Middle frontal gyrus (tissue), 1 donor: ENCODE measurements at regions not wholly inside any gene's neighbourhood (a gene's known extent, or its start where the extent isn't known, plus 50 kb on each side); places are given as distances from the start of the nearest gene placed in this dataset.

Source experiments
- DNase-seq: peaks from one replicate; pipeline ENCODE4 v3.0.0-alpha.2; 2015; ENCODE audit warnings: low spot score; ENCODE audit errors: extremely low spot score

DNA sequence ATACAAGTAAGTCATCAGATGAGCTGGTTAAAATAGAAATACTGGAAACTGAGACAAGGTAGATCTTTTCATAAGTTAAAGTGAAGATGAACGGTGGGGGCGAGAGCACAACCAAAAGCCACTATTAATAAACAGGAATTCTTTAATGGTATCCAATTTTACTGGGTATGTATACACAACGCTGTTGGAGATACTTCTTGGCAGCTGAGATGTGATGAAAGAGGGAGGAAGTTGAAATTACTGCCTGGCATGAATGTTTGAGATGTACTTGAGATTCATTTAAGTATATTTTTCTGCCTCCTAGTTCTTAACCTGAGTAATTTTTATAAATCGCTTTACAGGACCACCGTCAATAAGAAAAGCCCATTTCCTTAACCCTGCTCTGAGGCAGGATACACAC is 110.0 kb upstream of the ZRANB2 start:
- DNase-seq: no peak

GRCh38 chr1:71184410-71184809 is 103.6 kb upstream of the ZRANB2 start:
- DNase-seq: no peak

GRCh38 chr1:71179997-71180396 is 99.2 kb upstream of the ZRANB2 start:
- DNase-seq: no peak

GRCh38 chr1:71170925-71171324 is 90.1 kb upstream of the ZRANB2 start:
- no peak for DNase-seq

DNA sequence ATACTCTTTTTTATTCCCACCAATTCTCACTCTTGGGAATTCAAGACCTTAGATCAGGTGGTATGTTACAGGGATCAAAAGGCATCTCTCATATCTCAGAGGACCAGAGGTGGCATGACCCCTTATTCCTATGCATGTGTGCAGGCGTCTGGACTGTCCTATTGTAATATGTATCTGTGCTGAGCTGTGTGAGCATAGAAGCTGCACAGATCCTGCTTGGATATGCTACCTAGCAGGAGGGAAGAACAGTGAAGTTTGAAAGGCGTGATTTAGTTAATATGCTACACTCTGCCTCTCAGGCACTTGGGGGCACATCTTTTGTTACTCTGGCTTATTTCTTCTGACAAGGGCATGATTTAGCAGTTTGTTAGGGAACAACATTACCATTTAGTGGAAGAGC is 86.7 kb upstream of the ZRANB2 start:
- DNase-seq: no peak

DNA sequence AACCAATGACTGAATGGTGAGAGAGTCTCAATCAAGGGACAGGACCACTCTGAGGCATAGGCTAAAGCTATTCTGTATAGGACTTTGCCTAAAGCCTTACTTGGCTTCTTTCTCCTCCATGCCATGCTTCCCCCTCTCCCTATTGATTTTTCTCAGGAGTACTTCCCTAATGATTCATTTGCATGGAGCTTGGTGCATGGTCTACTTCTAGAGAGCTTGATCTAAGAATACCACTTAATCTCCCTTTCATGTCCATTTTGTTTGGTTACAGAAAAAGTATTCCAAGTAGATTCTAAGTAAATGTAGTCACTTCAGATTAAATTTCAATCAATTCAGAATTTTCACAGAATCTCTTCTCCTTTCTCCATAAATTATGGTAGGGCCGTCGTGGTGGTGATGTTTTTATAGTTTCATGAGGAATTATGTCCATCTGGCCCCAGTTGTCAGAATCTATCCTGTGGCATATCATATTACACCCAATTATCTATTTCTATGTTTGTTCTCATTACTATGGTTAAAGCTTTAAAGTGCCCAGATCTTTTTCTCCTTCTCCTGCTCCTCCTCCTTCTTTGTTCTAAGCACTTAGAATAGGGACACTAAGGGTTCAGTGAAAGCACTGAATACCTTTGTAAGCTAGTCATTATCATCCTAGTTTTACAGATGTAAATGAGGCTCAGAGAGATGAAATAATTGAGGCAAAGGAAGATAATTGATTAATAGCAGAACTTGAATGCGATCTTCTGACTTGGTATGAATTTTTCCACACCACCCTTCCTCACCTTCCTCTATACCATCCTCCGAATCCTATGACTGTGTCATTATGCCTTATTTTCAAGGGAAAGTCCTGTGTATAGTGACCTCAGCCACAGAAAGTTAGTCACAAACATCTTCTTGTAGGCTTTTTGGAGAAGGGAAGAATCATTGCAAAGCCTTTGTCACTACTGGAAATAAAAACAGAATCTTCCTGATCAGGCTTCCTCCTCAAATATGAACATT is 85.6 kb upstream of the ZRANB2 start:
- no peak for DNase-seq

- DNase-seq: no peak
These were observed 76.9 kb upstream of the ZRANB2 start for GRCh38 chr1:71157715-71158114.

GRCh38 chr1:71157151-71157550 is 76.3 kb upstream of the ZRANB2 start:
- no peak for DNase-seq

DNA sequence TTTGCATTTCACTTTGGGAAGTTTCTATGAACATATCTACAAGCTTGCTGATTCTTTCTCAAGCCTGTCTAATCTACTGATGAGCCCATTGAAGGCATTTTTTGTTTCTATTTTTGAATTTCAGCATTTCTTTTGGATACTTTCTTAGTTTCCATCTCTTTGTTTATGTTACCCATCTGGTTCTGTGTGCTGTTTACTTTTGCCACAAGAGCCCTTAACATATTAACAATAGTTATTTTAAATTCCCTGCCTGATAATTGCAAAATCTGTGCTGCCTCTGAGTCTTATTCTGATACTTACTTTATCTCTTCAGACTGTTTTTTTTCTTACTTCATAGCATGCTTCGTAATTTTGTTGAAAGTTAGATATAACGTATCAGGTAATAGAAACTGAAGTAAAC is 75.8 kb upstream of the ZRANB2 start:
- no peak for DNase-seq

GRCh38 chr1:71154429-71154828 is 73.6 kb upstream of the ZRANB2 start:
- no peak for DNase-seq

DNA sequence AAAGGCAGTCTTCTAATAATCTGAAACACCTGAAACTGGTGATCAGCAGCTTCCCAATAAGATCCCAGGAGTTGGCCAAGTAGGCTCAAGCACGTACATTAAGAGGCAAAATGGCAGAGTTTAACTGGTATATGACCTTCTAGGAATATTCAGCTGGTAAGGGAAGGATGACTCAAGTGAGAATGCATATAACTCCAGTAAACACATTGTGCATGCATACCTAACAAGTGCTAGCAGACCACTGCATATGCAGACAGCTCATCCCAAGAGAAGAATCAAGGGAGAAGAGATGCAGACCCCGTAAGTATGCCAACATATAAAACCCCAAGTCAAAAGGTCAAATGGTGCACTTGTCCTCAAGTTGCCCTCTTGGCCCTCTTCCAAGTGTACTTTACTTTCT is 73.0 kb upstream of the ZRANB2 start:
- DNase-seq: no peak

DNA sequence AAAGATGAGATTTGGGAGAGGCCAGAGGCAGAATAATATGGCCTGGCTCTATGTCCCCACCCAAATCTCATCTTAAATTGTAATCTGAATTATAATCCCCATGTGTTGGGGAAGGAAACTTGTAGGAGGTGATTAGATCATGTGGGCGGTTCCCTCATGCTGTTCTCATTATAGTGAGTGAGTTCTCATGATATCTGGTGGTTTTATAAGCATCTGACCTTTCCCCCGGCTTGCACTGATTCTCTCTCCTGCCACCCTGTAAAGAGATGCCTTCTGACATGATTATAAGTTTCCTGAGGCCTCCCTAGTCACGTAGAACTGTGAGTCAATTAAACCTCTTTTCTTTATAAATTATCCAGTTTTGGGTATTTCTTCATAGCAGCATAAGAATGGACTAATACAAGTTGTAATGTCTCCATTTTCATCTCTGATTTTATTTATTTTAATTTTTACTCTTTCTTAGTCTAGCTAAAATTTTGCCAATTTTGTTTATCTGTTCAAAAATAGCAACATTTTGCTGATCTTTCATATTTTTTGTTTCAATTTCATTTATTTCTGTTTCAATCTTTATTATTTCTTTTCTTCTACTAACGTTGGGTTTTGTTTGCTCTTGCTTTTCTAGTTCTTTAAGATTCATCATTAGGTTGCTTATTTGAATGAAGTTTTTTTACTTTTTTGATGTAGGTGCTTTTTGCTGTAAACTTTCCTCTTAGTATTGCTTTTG is 67.0 kb upstream of the ZRANB2 start:
- DNase-seq: no peak

GRCh38 chr1:71135571-71135970 is 54.7 kb upstream of the ZRANB2 start:
- no peak for DNase-seq
